ENCODE measurements at regions not wholly inside any gene's neighbourhood (a gene's known extent, or its start where the extent isn't known, plus 50 kb on each side); places are given as distances from the start of the nearest gene placed in this dataset.

- no peak for TF ChIP-seq ZNF146 (tag by site-specific recombination; IDR thresholded peaks at IDR 0.05)
- TF ChIP-seq ZNF175 (tag by site-specific recombination; IDR thresholded peaks at IDR 0.05) = no peak
- TF ChIP-seq SALL2 (tag by site-specific recombination; IDR thresholded peaks at IDR 0.05; ENCODE audit: borderline replicate concordance) = no peak
- TF ChIP-seq PBX3 (CRISPR knock-in tag; IDR thresholded peaks at IDR 0.05) = no peak
- no peak for TF ChIP-seq ZNF324 (tag by site-specific recombination; IDR thresholded peaks at IDR 0.05)
- TF ChIP-seq, protein P1, sequence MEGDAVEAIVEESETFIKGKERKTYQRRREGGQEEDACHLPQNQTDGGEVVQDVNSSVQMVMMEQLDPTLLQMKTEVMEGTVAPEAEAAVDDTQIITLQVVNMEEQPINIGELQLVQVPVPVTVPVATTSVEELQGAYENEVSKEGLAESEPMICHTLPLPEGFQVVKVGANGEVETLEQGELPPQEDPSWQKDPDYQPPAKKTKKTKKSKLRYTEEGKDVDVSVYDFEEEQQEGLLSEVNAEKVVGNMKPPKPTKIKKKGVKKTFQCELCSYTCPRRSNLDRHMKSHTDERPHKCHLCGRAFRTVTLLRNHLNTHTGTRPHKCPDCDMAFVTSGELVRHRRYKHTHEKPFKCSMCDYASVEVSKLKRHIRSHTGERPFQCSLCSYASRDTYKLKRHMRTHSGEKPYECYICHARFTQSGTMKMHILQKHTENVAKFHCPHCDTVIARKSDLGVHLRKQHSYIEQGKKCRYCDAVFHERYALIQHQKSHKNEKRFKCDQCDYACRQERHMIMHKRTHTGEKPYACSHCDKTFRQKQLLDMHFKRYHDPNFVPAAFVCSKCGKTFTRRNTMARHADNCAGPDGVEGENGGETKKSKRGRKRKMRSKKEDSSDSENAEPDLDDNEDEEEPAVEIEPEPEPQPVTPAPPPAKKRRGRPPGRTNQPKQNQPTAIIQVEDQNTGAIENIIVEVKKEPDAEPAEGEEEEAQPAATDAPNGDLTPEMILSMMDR (tag by site-specific recombination; IDR thresholded peaks at IDR 0.05) = no peak
- TF ChIP-seq ZSCAN30 (tag by site-specific recombination; IDR thresholded peaks at IDR 0.05) = no peak
- TF ChIP-seq ZNF133 (tag by site-specific recombination; IDR thresholded peaks at IDR 0.05) = no peak
- no peak for TF ChIP-seq ZNF24 (tag by site-specific recombination; IDR thresholded peaks at IDR 0.05)
- no peak for TF ChIP-seq FEZF1 (tag by site-specific recombination; IDR thresholded peaks at IDR 0.05)
- TF ChIP-seq ZNF19 (tag by site-specific recombination; IDR thresholded peaks at IDR 0.05; ENCODE audit: low read depth) = no peak
- TF ChIP-seq ZNF629 (tag by site-specific recombination; IDR thresholded peaks at IDR 0.05) = no peak
These were observed 217.8 kb upstream of the NXPH2 start for GRCh38 chr2:138997856-138998517.
